ENCODE measurements at regions not wholly inside any gene's neighbourhood (a gene's known extent, or its start where the extent isn't known, plus 50 kb on each side); places are given as distances from the start of the nearest gene placed in this dataset.

DNA sequence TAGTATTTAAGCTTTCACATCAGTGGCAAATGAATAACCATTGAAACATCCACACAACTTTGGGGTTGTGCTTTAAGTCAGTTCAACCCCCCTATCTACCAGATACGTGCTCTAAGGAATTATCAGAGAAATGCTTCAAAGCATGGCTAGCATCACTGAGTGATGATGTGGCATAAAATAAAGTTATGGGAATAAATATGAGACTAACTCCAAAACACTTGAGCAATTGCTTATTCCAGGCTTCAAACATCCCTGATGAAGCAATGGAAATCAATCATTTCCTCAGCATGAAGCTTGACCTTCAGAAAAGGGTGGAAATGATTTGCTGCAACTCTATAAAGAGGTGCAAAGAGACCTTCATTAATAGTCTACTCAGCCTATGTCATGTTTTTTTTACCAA is 292.0 kb upstream of the SMC2 start:
- TF ChIP-seq, protein P1, sequence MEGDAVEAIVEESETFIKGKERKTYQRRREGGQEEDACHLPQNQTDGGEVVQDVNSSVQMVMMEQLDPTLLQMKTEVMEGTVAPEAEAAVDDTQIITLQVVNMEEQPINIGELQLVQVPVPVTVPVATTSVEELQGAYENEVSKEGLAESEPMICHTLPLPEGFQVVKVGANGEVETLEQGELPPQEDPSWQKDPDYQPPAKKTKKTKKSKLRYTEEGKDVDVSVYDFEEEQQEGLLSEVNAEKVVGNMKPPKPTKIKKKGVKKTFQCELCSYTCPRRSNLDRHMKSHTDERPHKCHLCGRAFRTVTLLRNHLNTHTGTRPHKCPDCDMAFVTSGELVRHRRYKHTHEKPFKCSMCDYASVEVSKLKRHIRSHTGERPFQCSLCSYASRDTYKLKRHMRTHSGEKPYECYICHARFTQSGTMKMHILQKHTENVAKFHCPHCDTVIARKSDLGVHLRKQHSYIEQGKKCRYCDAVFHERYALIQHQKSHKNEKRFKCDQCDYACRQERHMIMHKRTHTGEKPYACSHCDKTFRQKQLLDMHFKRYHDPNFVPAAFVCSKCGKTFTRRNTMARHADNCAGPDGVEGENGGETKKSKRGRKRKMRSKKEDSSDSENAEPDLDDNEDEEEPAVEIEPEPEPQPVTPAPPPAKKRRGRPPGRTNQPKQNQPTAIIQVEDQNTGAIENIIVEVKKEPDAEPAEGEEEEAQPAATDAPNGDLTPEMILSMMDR (conservative IDR thresholded peaks at IDR 0.05 in 1 of 2, IDR thresholded peaks at IDR 0.05 in 1 of 2; ENCODE audit: extremely low read depth in 1 of 2, insufficient read depth in 1 of 2, low read depth in 1 of 2, low read length in 2 of 2) = no peak
- TF ChIP-seq EZH2 (IDR thresholded peaks at IDR 0.05; ENCODE audit: borderline replicate concordance, low read length) = no peak

Measured in mammary epithelial cell (primary cell).